ENCODE measurements at regions not wholly inside any gene's neighbourhood (a gene's known extent, or its start where the extent isn't known, plus 50 kb on each side); places are given as distances from the start of the nearest gene placed in this dataset.

DNA sequence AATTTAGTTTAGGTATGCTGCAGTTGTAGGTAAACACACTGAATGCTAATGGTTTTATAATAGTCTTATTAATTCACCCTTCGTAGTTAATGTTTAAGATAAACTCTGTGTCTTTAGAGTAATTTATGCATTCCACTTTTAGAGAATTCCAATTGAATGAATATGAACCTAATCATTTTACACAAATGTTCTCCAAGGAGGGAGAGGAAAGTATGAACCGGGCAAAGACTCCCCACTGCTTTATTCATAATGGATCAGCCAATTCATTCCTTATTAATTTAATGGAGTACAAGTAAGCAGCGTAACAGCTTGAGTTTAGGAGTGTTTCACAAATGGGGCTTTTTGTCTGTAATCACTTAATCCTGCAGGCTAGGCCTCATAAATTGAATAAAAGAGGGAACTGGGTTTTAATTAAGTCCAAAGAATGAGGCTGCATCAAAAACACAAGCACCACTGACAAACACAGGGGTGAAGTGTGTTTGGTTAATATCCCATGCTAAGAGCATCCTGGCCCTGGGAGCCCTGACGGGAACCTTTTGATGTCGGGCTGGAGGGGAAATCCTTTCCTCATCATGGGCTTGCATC lies 375.7 kb upstream of the DYNLRB2 start:
- TF ChIP-seq POLR2A (IDR thresholded peaks at IDR 0.05; ENCODE audit: low read depth) = no peak
- TF ChIP-seq, protein P1, sequence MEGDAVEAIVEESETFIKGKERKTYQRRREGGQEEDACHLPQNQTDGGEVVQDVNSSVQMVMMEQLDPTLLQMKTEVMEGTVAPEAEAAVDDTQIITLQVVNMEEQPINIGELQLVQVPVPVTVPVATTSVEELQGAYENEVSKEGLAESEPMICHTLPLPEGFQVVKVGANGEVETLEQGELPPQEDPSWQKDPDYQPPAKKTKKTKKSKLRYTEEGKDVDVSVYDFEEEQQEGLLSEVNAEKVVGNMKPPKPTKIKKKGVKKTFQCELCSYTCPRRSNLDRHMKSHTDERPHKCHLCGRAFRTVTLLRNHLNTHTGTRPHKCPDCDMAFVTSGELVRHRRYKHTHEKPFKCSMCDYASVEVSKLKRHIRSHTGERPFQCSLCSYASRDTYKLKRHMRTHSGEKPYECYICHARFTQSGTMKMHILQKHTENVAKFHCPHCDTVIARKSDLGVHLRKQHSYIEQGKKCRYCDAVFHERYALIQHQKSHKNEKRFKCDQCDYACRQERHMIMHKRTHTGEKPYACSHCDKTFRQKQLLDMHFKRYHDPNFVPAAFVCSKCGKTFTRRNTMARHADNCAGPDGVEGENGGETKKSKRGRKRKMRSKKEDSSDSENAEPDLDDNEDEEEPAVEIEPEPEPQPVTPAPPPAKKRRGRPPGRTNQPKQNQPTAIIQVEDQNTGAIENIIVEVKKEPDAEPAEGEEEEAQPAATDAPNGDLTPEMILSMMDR (IDR thresholded peaks at IDR 0.05) = no peak

All from esophagus muscularis mucosa (tissue), 3 donors.